ENCODE measurements at regions not wholly inside any gene's neighbourhood (a gene's known extent, or its start where the extent isn't known, plus 50 kb on each side); places are given as distances from the start of the nearest gene placed in this dataset.

- ChIA-PET POLR2A (no interaction called here), CTCF (no interaction called here)
- TF ChIP-seq, protein P1, sequence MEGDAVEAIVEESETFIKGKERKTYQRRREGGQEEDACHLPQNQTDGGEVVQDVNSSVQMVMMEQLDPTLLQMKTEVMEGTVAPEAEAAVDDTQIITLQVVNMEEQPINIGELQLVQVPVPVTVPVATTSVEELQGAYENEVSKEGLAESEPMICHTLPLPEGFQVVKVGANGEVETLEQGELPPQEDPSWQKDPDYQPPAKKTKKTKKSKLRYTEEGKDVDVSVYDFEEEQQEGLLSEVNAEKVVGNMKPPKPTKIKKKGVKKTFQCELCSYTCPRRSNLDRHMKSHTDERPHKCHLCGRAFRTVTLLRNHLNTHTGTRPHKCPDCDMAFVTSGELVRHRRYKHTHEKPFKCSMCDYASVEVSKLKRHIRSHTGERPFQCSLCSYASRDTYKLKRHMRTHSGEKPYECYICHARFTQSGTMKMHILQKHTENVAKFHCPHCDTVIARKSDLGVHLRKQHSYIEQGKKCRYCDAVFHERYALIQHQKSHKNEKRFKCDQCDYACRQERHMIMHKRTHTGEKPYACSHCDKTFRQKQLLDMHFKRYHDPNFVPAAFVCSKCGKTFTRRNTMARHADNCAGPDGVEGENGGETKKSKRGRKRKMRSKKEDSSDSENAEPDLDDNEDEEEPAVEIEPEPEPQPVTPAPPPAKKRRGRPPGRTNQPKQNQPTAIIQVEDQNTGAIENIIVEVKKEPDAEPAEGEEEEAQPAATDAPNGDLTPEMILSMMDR (IDR thresholded peaks at IDR 0.05; ENCODE audit: control extremely low read depth, extremely low read depth, low read depth, missing control alignments) = no peak
- no peak for DNase-seq (ENCODE audit: extremely low spot score)
These were observed 1063.8 kb downstream of the BCL11B start for GRCh38 chr14:98208211-98208611.

DNA sequence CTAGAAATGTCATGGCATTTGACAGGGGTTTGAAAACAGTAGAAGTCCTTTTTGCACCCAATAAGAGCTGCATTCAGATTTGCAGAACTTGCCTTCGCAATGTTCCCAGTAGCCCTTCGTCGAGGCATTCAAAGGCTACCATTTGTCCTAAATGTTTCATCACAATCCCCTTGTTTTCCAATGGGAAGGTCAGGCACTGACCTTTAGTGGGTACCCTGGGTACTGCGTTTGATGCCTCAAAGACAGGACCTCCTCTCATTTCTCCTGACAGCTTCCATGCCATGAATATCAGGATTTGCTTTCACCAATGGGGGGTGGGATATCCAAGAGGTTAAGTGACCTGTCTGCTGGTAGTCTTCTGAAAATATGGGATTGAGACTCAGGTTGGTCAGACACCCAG, 1063.1 kb downstream of the BCL11B start:
- TF ChIP-seq, protein P1 (IDR thresholded peaks at IDR 0.05; ENCODE audit: control extremely low read depth, extremely low read depth, low read depth, missing control alignments) = no peak
- ChIA-PET POLR2A (no interaction called here), CTCF (no interaction called here)
- DNase-seq (ENCODE audit: extremely low spot score) = no peak

DNA sequence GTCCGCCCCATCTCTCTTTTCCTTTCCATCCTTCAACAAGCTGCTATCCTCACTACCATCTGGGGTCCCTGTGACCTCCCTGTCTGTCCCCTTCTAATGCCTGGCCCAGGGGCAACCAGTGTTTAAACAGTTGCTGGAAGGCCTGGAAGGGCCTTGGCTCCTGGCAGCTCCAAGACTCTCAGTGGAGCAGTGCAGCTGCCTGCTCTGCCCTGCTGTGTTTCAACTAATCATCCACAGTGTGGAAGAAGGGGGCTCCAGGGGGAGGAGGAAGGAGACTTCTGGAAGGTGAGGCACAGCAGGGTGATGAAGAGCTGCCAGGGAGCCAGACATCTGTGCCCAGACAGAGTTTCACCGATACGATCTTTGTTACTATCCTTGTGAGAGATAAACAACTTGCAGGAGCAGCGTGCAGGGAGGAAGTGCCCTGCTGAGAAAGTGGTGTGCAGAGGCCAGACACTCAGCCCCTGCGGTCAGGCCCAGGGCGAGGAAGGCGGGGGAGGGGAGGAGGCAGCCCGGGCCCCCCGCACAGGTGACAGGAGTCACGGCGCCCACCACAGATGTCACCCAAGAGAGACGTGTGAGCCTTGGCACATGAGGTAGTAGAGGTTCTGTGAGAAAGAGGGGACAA, 1061.8 kb downstream of the BCL11B start:
- no peak for DNase-seq (ENCODE audit: extremely low spot score)
- ChIA-PET CTCF (no interaction called here), POLR2A (no interaction called here)
- TF ChIP-seq, protein P1 (IDR thresholded peaks at IDR 0.05; ENCODE audit: control extremely low read depth, extremely low read depth, low read depth, missing control alignments) = no peak

DNA sequence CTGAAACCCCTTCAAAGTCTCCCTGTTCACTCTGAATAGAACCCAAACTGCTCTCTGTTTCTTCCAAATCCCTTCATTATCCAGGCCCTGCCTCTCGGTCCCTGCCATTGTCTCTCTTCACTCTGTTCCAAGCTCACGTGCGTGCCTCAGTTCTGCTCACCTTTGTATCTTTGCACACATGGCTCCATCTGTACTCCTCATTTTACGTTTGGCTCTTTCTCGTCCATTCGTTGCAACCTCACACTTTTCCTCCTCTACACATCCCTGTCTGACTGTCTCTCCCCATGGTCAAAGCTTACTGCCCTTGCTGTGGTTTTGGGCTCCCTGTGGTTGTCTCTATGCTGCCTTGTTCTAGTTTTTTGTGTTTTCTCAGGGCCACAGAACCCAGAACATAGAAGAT, 1054.5 kb downstream of the BCL11B start:
- no peak for DNase-seq (ENCODE audit: extremely low spot score)
- ChIA-PET POLR2A (no interaction called here), CTCF (no interaction called here)
- TF ChIP-seq, protein P1 (IDR thresholded peaks at IDR 0.05; ENCODE audit: control extremely low read depth, extremely low read depth, low read depth, missing control alignments) = no peak

GRCh38 chr14:98218218-98218617, 1053.8 kb downstream of the BCL11B start:
- POLR2A ChIA-PET = no interaction called here

GRCh38 chr14:98219638-98220037, 1052.4 kb downstream of the BCL11B start:
- ChIA-PET CTCF (no interaction called here), POLR2A (no interaction called here)
- no peak for DNase-seq (ENCODE audit: extremely low spot score)
- TF ChIP-seq, protein P1 (IDR thresholded peaks at IDR 0.05; ENCODE audit: control extremely low read depth, extremely low read depth, low read depth, missing control alignments) = no peak

More at GRCh38 chr14:98218218-98218617, 1053.8 kb downstream of the BCL11B start:
- DNase-seq (ENCODE audit: extremely low spot score) = no peak
- TF ChIP-seq, protein P1 (IDR thresholded peaks at IDR 0.05; ENCODE audit: control extremely low read depth, extremely low read depth, low read depth, missing control alignments) = no peak
- CTCF ChIA-PET = no interaction called here
